HG03108 (cell line): ENCODE measurements at regions not wholly inside any gene's neighbourhood (a gene's known extent, or its start where the extent isn't known, plus 50 kb on each side); places are given as distances from the start of the nearest gene placed in this dataset.
"Not testable (repeated sequence)": the region's sequence is repeated elsewhere in the genome, so short reads cannot be mapped to it uniquely, and the experiment has no call there.

Experiments used
- ATAC-seq: cut with Tn5 transposase; IDR thresholded peaks from one replicate; pipeline ENCODE4 v1.9.1; 2021; ENCODE audit warnings: moderate library complexity; ENCODE audit not compliant: unreplicated experiment

- ATAC-seq: no peak
Observed at GRCh38 chr11:110514967-110515366, 85.2 kb downstream of the FDX1 start.

- ATAC-seq: not testable (repeated sequence)
Observed at GRCh38 chr11:110517381-110517780, 87.6 kb downstream of the FDX1 start.

- no peak for ATAC-seq
Observed at GRCh38 chr11:110518809-110519514, 89.2 kb downstream of the FDX1 start.

GRCh38 chr11:110519796-110520195 lies 90.0 kb downstream of the FDX1 start:
- ATAC-seq: no peak

- no peak for ATAC-seq
Observed at GRCh38 chr11:110522471-110522870, 92.7 kb downstream of the FDX1 start.

GRCh38 chr11:110524238-110524637 lies 94.5 kb downstream of the FDX1 start:
- ATAC-seq: no peak

- ATAC-seq: peak; percentile 88
Observed at GRCh38 chr11:110525883-110526282, 96.1 kb downstream of the FDX1 start.

- peak; percentile 49 for ATAC-seq
Observed at GRCh38 chr11:110526323-110526722, 96.6 kb downstream of the FDX1 start.
